Stimulated activated CD8-positive, alpha-beta memory T cell treated with anti-CD3 and anti-CD28 coated beads, Interleukin-7, amount 100 ng/mL, for 1 hour (primary cell): ENCODE measurements at regions not wholly inside any gene's neighbourhood (a gene's known extent, or its start where the extent isn't known, plus 50 kb on each side); places are given as distances from the start of the nearest gene placed in this dataset.
"Not testable (repeated sequence)": the region's sequence is repeated elsewhere in the genome, so short reads cannot be mapped to it uniquely, and the experiment has no call there.

Experiments used
- DNase-seq, 2 donors: peaks; one replicate each; pipeline ENCODE4 v3.0.0-alpha.2; 2020; ENCODE audit warnings: low read depth in 2 of 2

GRCh38 chr12:129959889-129960288, 56.1 kb upstream of the TMEM132D start:
- DNase-seq, result no peak

- no peak for DNase-seq
Observed at GRCh38 chr12:129961091-129961490, 57.3 kb upstream of the TMEM132D start.

GRCh38 chr12:129961856-129962255, 58.0 kb upstream of the TMEM132D start:
- no peak for DNase-seq

GRCh38 chr12:129964300-129964699, 60.5 kb upstream of the TMEM132D start:
- no peak for DNase-seq

- DNase-seq, result no peak
Observed at GRCh38 chr12:129964826-129965457, 61.1 kb upstream of the TMEM132D start.

GRCh38 chr12:129966146-129966995, 62.5 kb upstream of the TMEM132D start:
- no peak for DNase-seq

GRCh38 chr12:129971721-129972120, 67.9 kb upstream of the TMEM132D start:
- DNase-seq, result no peak

GRCh38 chr12:129973236-129973961, 69.6 kb upstream of the TMEM132D start:
- no peak for DNase-seq

GRCh38 chr12:129984106-129984505, 80.3 kb upstream of the TMEM132D start:
- no peak for DNase-seq

GRCh38 chr12:129987841-129988240, 84.0 kb upstream of the TMEM132D start:
- no peak for DNase-seq

GRCh38 chr12:129994634-129995033, 90.8 kb upstream of the TMEM132D start:
- no peak for DNase-seq

GRCh38 chr12:129997239-129997638, 93.4 kb upstream of the TMEM132D start:
- no peak for DNase-seq

GRCh38 chr12:130004310-130004877, 100.6 kb upstream of the TMEM132D start:
- DNase-seq, result not testable (repeated sequence)

- DNase-seq, result no peak
Observed at GRCh38 chr12:130007771-130008170, 103.9 kb upstream of the TMEM132D start.

GRCh38 chr12:130008241-130008640, 104.4 kb upstream of the TMEM132D start:
- no peak for DNase-seq

- no peak for DNase-seq
Observed at GRCh38 chr12:130009961-130010360, 106.1 kb upstream of the TMEM132D start.

- DNase-seq, result no peak
Observed at GRCh38 chr12:130011611-130012385, 108.0 kb upstream of the TMEM132D start.

GRCh38 chr12:130013771-130014484, 110.1 kb upstream of the TMEM132D start:
- DNase-seq, result no peak

GRCh38 chr12:130014485-130014807, 110.6 kb upstream of the TMEM132D start:
- DNase-seq, result no peak

- no peak for DNase-seq
Observed at GRCh38 chr12:130016194-130016593, 112.4 kb upstream of the TMEM132D start.

GRCh38 chr12:130016986-130017385, 113.2 kb upstream of the TMEM132D start:
- no peak for DNase-seq
